ENCODE measurements at regions not wholly inside any gene's neighbourhood (a gene's known extent, or its start where the extent isn't known, plus 50 kb on each side); places are given as distances from the start of the nearest gene placed in this dataset.

- TF ChIP-seq CTCF (IDR thresholded peaks at IDR 0.05; ENCODE audit: extremely low read depth in 1 of 2, insufficient read depth in 1 of 2, low read depth in 1 of 2, low read length in 2 of 2) (no peak), MAX (IDR thresholded peaks at IDR 0.05; ENCODE audit: insufficient read depth, insufficient read length) (no peak), POLR2A (IDR thresholded peaks at IDR 0.05; ENCODE audit: low read depth, low read length) (no peak), EZH2 (IDR thresholded peaks at IDR 0.05; ENCODE audit: borderline replicate concordance, low read depth, low read length, severe bottlenecking) (no peak), POLR2AphosphoS5 (IDR thresholded peaks at IDR 0.05; ENCODE audit: insufficient read depth, low read depth, low read length) (no peak)
These were observed 1206.5 kb upstream of the PABPC4L start for GRCh38 chr4:135408109-135408508.
